Activated CD8-positive, alpha-beta memory T cell treated with anti-CD3 and anti-CD28 coated beads for 24 hours (primary cell): ENCODE measurements at regions not wholly inside any gene's neighbourhood (a gene's known extent, or its start where the extent isn't known, plus 50 kb on each side); places are given as distances from the start of the nearest gene placed in this dataset.
"Not testable (repeated sequence)": the region's sequence is repeated elsewhere in the genome, so short reads cannot be mapped to it uniquely, and the experiment has no call there.

Experiments
- DNase-seq: peaks from one replicate; pipeline ENCODE4 v3.0.0-alpha.2; 2020

DNA sequence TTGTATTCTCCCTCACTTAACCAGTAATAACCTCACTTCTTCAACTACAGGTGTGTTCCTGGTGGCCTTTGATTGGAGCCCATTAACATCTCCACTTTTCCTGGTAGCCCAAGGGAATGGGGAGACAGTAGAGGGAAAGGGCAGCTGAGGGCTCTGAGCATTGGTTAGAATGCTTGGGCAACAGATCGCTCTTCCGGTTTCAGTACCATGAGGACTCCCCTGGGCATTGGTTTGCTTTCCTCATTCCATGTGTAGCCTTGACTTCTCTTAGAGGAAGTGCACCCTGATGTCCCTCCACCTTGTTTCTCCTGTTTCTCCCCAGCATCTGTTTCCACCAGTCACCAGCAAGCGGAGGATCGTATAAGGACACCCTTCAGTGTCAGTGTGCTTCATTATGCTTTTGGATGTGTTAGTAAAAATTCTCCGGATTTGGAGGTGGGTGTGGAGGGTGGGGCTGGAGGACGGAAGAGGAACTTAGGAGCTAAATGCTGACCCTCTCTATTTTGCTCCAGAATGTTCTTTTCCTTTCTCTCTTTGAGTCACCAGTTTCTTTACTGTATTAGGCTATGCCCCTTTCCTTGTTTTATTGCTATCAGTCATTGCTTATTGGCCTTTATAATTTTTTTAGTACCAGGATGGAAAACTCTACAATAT, 50.6 kb upstream of the ZNG1B start:
- DNase-seq: not testable (repeated sequence)

GRCh38 chr2:113379621-113380020, 57.9 kb upstream of the ZNG1B start:
- DNase-seq: not testable (repeated sequence)

DNA sequence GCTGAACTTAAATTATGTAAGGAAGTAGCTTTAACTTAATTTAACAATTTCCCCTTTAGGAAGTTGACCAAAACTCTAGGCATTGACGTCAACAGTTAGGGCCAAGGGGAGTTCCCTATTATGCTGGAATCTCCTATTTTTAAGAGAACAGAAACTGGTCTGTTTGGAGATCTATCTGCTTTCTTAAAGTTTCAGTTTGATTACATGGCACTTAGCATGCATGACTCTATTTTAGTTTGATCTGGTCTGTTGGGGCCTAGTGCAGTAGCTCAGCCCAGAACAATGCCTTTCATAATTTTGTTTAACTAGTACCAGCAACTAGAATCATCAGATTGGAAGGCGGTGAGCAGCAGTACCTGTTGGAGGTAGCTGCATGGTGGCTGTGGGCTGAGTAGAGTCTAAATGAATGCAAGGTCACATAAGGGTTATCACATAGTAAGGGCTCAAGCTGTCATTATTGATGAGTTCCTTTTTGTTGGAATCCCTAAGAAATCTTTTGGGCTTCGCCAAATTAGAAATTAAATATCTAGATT, 60.5 kb upstream of the ZNG1B start:
- no peak for DNase-seq

- DNase-seq: no peak
Observed at GRCh38 chr2:113376253-113376912, 61.1 kb upstream of the ZNG1B start.

- DNase-seq: not testable (repeated sequence)
Observed at GRCh38 chr2:113374857-113375256, 62.6 kb upstream of the ZNG1B start.

DNA sequence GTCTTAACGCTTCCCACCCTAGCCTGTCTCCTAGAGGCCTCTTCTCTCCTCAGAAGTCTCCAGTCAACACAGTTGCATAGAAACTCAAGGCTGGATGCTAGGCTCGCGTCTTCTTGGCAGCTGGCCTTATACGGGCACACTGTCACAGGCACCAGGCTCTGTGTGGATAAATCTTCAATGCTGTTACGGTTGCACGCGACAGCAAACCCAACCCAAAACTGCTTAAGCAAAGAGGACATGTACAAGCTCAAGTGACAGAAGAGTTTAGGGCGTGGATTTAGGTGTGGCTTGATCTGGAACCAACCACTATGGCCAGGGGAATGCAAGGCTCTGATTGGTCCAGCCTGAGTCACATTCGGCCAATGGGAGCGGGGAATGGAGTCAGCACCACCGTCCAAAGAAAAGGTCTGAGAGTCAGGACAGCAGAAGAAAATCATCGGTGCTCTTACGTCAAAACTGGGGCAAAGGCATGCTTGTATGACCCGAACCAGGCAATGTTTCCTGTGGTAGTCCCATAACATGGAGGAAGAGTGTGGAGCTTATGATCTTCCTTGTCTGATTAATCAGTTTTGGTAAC, 65.1 kb upstream of the ZNG1B start:
- DNase-seq: not testable (repeated sequence)

DNA sequence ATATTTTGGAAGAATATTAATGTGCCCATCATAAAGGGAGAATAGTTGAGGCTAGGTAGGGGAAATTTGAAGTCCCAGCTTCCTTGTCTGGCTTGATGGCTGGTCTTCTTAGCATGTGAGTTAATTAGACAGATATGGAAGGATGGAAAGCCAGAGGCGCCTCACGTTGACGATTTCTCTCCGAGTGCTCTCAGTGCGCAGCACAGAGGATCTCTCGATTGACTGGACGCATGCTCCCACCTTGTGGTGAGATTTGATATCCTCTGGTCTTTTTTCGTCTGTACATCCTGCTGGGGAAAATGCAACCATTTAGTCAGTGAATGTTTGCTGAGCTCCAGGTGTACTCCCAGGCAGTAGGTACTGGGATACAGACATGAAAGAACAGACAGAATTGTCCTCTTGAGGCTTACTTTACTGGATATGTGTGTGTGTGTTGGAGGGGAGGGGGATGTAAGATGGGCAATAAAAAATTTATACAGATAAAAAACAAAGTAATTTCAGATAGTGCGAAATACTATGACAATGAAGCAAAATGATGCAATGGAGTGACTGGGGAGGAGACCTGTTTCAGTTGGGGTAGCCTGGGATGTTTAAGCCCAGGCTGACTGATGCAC, 66.9 kb upstream of the ZNG1B start:
- peak; percentile 77 for DNase-seq

DNA sequence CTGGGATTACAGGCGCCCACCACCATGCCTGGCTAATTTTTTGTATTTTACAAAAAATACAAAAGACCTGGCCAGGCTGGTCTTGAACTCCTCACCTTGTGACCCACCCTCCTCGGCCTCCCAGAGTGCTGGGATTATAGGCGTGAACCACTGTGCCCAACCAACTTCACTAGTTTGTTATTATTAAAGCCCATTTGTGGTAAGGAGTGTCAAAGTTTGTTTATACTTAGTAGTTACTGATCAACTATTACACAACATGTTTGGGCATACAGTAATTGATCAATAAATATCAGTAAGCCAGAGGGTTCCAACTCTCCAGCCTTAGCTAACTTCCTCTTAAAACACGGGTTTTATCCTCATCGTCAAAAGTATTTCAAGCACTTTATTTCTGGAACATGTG, 67.5 kb upstream of the ZNG1B start:
- no peak for DNase-seq

GRCh38 chr2:113368581-113368980, 68.9 kb upstream of the ZNG1B start:
- not testable (repeated sequence) for DNase-seq

DNA sequence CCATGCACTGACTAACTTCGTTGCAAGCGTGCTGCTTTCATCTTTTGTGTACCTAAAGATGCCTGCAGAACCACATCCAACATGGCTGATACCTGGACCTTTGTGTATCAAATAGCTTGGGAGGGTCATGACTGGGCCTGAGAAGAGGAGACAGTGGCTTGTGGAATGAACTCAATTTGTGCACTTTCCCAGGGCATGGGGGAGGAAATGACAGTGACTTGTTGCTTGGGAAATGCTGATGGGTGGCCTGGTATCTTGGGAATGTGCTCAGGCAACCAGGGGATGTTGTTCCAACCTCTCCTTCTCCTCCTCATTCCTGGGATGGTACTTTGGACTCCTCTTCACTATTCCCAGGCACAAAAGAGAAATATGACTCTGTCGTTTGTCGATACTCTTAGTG, 70.7 kb upstream of the ZNG1B start:
- not testable (repeated sequence) for DNase-seq

DNA sequence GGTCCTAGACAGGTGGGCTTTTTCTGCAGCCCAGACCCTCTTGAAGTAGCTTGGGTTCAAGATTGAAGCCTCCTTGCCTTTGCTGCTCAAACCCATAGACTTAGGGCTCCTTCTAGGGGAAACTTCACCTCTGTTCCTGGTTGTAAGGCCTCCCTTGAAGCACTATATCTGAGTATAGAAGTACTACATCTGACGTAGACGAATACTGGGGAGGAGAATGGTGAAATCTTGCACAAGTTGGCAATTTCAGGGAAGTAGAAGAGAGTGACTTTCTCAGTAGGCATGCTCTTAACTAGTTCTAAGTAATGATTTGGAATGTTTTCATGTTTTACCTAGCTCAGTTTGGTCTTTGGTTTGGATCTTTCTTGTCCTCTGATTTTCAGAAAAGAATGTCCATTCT, 71.7 kb upstream of the ZNG1B start:
- DNase-seq: not testable (repeated sequence)

- not testable (repeated sequence) for DNase-seq
Observed at GRCh38 chr2:113365290-113365689, 72.2 kb upstream of the ZNG1B start.

DNA sequence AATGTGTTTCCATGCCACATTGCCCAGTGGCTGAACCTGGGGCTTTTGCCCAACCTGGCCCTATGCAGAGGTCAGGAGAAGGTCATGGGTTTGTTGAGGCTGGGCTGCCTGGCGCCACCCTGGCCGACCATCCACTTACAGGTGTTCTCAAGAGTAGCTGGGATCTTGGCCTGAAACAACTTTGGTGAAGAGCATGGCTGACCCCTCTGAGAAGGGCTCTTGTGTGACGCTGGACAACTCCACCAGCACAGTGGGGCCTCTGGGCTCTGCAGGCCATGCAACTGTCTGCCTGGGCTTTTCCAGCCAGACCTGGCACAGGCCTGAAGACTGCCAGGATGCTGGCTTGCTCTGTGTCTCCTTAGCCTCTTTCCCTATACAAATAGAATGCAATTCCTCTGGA, 76.4 kb upstream of the ZNG1B start:
- peak; percentile 35 for DNase-seq

- no peak for DNase-seq
Observed at GRCh38 chr2:113357071-113357470, 78.3 kb upstream of the PAX8 start.

GRCh38 chr2:113356284-113356683, 77.6 kb upstream of the PAX8 start:
- not testable (repeated sequence) for DNase-seq

GRCh38 chr2:113355339-113356015, 76.8 kb upstream of the PAX8 start:
- DNase-seq: not testable (repeated sequence)

DNA sequence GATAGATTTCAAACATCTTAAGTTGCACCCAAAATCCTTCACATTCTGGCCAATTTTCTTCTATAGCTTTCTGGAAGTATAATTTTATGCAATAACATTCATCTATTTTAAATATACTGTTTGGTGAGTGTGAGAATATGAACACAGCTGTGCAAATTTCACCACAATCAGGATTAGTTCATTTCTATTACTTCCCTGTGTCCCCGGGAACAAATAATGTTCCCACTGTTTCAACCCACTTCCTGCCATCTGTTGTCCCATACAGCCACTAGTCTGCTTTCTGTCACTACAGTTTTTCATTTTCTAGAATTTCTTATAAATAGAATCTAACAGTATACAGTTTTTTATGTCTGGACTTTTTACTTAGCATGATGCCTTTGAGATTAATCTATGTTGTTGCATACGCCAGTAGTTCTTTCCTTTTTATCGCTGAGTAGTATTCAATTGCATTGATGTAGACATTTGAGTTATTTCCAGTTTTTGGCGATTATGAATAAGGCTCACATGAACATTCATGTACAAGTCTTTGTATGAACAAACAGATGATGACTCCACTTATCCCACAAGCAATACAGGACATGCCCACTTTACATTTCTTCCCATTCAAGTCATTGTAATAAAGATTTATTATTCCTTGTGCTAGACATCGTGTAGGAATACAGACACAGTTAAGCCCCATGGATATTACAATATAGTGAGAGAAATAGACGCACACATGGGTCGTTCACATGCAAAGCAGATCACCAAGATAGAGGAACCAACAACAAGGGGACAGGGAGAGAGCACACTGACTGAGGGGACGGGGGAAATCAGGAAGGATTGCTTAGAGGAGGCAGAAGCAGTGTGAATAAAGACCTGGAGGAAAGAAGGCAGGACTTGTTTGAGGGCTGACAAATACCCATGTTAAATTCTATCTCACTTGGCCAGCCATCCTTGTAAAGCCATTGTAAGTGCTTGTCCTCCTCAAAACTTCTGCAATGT, 72.9 kb upstream of the PAX8 start:
- DNase-seq: no peak

DNA sequence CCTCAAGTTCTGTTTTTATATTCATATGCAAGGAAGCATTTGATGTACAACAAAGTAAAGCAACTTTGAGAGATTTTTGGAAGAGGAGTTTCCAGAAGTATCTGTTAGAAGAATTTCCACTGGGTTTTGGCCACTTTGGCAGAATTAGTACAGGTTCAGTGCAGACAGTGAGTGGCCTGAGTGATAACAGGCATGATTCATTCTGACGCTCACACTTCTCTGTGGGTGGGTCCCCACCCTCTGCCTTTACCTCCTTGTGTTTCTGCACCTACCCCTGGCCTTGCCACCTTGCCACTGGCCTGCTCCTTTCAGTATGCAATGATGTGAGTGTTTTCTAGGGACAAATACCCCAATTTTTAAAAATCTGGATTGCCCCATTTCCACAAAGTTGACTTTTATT, 65.1 kb upstream of the PAX8 start:
- DNase-seq: not testable (repeated sequence)

DNA sequence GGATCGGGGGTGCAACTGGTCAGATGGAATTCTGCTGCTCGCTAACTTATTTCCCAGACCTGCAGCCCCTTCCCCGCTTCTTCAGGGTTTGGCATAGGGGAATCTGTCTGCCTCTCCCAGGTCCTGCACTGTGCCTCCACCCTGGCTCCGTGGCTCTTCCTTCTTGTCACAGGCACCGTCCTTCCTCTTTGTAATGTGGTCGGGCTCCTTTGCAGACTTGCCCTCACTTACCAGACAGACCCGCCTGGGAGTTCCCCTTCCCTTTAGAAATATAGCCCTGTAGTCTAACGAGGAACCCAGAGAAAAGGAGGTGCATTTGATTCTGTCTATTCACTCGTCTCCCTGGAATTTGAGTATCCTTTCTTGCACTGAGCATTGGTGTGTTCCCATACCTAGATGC, 63.9 kb upstream of the PAX8 start:
- DNase-seq: no peak

GRCh38 chr2:113341870-113342253, 63.1 kb upstream of the PAX8 start:
- not testable (repeated sequence) for DNase-seq

GRCh38 chr2:113341191-113341869, 62.6 kb upstream of the PAX8 start:
- no peak for DNase-seq
